CD4-positive, CD25-positive, alpha-beta regulatory T cell (primary cell): ENCODE measurements at regions not wholly inside any gene's neighbourhood (a gene's known extent, or its start where the extent isn't known, plus 50 kb on each side); places are given as distances from the start of the nearest gene placed in this dataset.

Experiments used
- ATAC-seq, 2 donors: fragments of 150-1000 bp; cut with Tn5 transposase; one replicate each; pipeline ENCODE4 v1.10.0; 2021; ENCODE audit warnings: low read depth in 2 of 2, moderate number of reproducible peaks in 2 of 2, moderate library complexity in 1 of 2
- DNase-seq, 3 donors: peaks; one replicate each; pipeline versions ENCODE4 v3.0.0 to v3.0.0-alpha.2; 2012 to 2022; ENCODE audit warnings: mixed read lengths in 1 of 3
- H3K27ac ChIP-seq: one replicate; pipeline ENCODE4 v1.7.0; 2013; ENCODE audit warnings: mild to moderate bottlenecking, low read length; ENCODE audit not compliant: insufficient read depth, poor library complexity, severe bottlenecking
- H3K27me3 ChIP-seq: one replicate; pipeline ENCODE4 v1.7.0; 2013; ENCODE audit warnings: low read length; ENCODE audit not compliant: control insufficient read depth, insufficient read depth
- H3K36me3 ChIP-seq: one replicate; pipeline ENCODE4 v1.7.0; 2013; ENCODE audit warnings: mild to moderate bottlenecking, low read length, moderate library complexity; ENCODE audit not compliant: control insufficient read depth, insufficient read depth
- H3K4me1 ChIP-seq: 2 replicates; pipeline ENCODE4 v1.7.0; 2013; ENCODE audit warnings: mild to moderate bottlenecking, low read length; ENCODE audit not compliant: insufficient read depth, control insufficient read depth, poor library complexity, severe bottlenecking
- H3K4me3 ChIP-seq: one replicate; pipeline ENCODE4 v1.7.0; 2013; ENCODE audit warnings: low read depth, mild to moderate bottlenecking, low read length, moderate library complexity
- H3K9me3 ChIP-seq, 2 experiments: 1 replicate in 1 of 2; 2 replicates in 1 of 2; pipeline ENCODE4 v1.7.0; 2013; ENCODE audit warnings: low read length in 2 of 2, mild to moderate bottlenecking in 1 of 2, moderate library complexity in 1 of 2; ENCODE audit not compliant: control insufficient read depth in 2 of 2
- H3K27ac Mint-ChIP-seq, 3 donors: one replicate each; pipeline ENCODE4 v1.8.0; 2020 to 2022; ENCODE audit warnings: mild to moderate bottlenecking in 3 of 3, mixed read lengths in 3 of 3, moderate library complexity in 2 of 3
- H3K27me3 Mint-ChIP-seq: one replicate; pipeline ENCODE4 v1.8.0; 2022; ENCODE audit warnings: mild to moderate bottlenecking, mixed read lengths
- H3K36me3 Mint-ChIP-seq: one replicate; pipeline ENCODE4 v1.8.0; 2020; ENCODE audit warnings: mixed read lengths
- H3K4me1 Mint-ChIP-seq, 4 donors: one replicate each; pipeline ENCODE4 v1.8.0; 2020 to 2022; ENCODE audit warnings: mixed read lengths in 4 of 4, mild to moderate bottlenecking in 1 of 4
- H3K4me3 Mint-ChIP-seq, 4 donors: one replicate each; pipeline ENCODE4 v1.8.0; 2020 to 2022; ENCODE audit warnings: mild to moderate bottlenecking in 4 of 4, mixed read lengths in 4 of 4, moderate library complexity in 3 of 4
- H3K9me3 Mint-ChIP-seq, 7 donors: one replicate each; pipeline ENCODE4 v1.8.0; 2020 to 2022; ENCODE audit warnings: mixed read lengths in 7 of 7, mild to moderate bottlenecking in 3 of 7, moderate library complexity in 2 of 7

- H3K4me1 ChIP-seq, result no peaks in the 10 kb centered on the region
- DNase-seq, result no peak
- Mint-ChIP-seq H3K27ac (no peak overlapping the region), H3K9me3 (peaks cover 0 to 2% (median 0%) of the 10 kb centered on the region in 7 donors), H3K36me3 (no peaks in the 10 kb centered on the region), H3K4me3 (no peak overlapping the region), H3K4me1 (no peaks in the 10 kb centered on the region), H3K27me3 (peaks cover 4% of the 10 kb centered on the region)
- H3K4me3 ChIP-seq, result no peak overlapping the region
- H3K27ac ChIP-seq, result no peak overlapping the region
- H3K36me3 ChIP-seq, result no peaks in the 10 kb centered on the region
- ATAC-seq, result no peak
- H3K9me3 ChIP-seq, result no peaks in the 10 kb centered on the region
- no peaks in the 10 kb centered on the region for H3K27me3 ChIP-seq
Observed at GRCh38 chr9:108392877-108393276, 462.9 kb downstream of the ACTL7B start.

- peaks cover 4% of the 10 kb centered on the region for H3K27me3 Mint-ChIP-seq
- H3K9me3 Mint-ChIP-seq, result peaks cover 0 to 7% (median 4%) of the 10 kb centered on the region in 7 donors
- H3K36me3 Mint-ChIP-seq, result no peaks in the 10 kb centered on the region
- no peaks in the 10 kb centered on the region for H3K4me1 Mint-ChIP-seq
- no peak overlapping the region for H3K27ac Mint-ChIP-seq
- Histone ChIP-seq H3K9me3 (no peaks in the 10 kb centered on the region), H3K27me3 (no peaks in the 10 kb centered on the region), H3K27ac (no peak overlapping the region), H3K4me1 (no peaks in the 10 kb centered on the region), H3K4me3 (no peak overlapping the region), H3K36me3 (no peaks in the 10 kb centered on the region)
- no peak overlapping the region for H3K4me3 Mint-ChIP-seq
- ATAC-seq, result no peak
- no peak for DNase-seq
Observed at GRCh38 chr9:108389056-108389455, 466.7 kb downstream of the ACTL7B start.

DNA sequence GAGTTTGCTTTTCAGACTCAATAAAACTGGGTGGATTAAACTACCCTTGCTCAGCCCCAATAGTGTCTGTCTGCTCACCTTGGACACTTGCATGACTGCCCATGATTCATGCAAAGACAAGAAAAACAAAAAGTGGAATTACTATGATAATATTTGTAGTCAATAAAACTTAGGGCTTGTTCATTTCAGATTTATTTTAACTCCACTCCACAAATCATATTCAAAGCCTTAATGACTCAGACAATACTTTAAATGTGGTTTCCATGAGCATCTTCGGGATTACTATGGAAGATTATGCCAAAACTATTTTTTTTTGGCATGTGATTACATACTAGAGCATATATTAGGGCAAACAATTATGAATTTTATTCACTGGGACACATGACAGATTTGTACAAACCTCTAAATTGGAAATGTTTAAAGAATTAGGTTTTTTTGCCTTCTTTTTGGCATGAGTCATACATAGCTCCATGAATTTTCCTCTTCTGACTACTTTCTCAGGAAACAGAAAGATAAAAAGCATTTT lies 468.9 kb downstream of the ACTL7B start:
- ATAC-seq (no peak), DNase-seq (no peak)
- Histone ChIP-seq H3K27me3 (no peaks in the 10 kb centered on the region), H3K4me1 (no peaks in the 10 kb centered on the region), H3K36me3 (no peaks in the 10 kb centered on the region), H3K27ac (no peak overlapping the region), H3K9me3 (no peaks in the 10 kb centered on the region), H3K4me3 (no peak overlapping the region)
- Mint-ChIP-seq H3K9me3 (peaks cover 0 to 7% (median 4%) of the 10 kb centered on the region in 7 donors), H3K27ac (no peak overlapping the region), H3K27me3 (peaks cover 4% of the 10 kb centered on the region), H3K4me3 (no peak overlapping the region), H3K36me3 (no peaks in the 10 kb centered on the region), H3K4me1 (no peaks in the 10 kb centered on the region)

DNA sequence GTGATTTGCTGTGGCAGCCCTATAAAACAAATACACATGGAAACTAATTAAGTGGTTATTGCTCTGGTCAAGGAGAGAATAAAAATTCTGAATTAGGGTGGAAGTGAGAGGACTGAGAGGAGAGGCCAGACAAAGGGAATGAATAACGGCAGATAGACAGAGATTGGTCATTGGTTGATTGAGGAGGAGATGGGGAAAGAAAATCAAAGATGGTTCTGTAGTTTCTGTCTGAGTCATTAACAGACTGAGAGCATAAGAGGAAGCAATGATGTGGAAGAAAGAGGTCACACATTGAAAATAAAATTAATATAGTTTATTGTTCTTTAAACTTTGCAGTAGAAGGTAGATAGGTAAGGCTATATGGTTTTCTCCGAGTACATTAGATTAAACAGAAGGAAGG lies 469.8 kb downstream of the ACTL7B start:
- no peak for DNase-seq
- H3K4me1 ChIP-seq, result no peaks in the 10 kb centered on the region
- H3K9me3 Mint-ChIP-seq, result peaks cover 2 to 12% (median 4%) of the 10 kb centered on the region in 7 donors
- no peaks in the 10 kb centered on the region for H3K27me3 ChIP-seq
- no peak overlapping the region for H3K4me3 Mint-ChIP-seq
- H3K4me1 Mint-ChIP-seq, result no peaks in the 10 kb centered on the region
- no peaks in the 10 kb centered on the region for H3K36me3 Mint-ChIP-seq
- no peak for ATAC-seq
- H3K4me3 ChIP-seq, result no peak overlapping the region
- peaks cover 4% of the 10 kb centered on the region for H3K27me3 Mint-ChIP-seq
- no peaks in the 10 kb centered on the region for H3K36me3 ChIP-seq
- no peak overlapping the region for H3K27ac ChIP-seq
- H3K27ac Mint-ChIP-seq, result no peak overlapping the region
- H3K9me3 ChIP-seq, result no peaks in the 10 kb centered on the region

- Mint-ChIP-seq H3K4me1 (no peaks in the 10 kb centered on the region), H3K9me3 (peaks cover 2 to 12% (median 4%) of the 10 kb centered on the region in 7 donors), H3K27ac (no peak overlapping the region), H3K4me3 (no peak overlapping the region), H3K36me3 (no peaks in the 10 kb centered on the region), H3K27me3 (peaks cover 7% of the 10 kb centered on the region)
- Histone ChIP-seq H3K36me3 (no peaks in the 10 kb centered on the region), H3K9me3 (no peaks in the 10 kb centered on the region), H3K4me3 (no peak overlapping the region), H3K27ac (no peak overlapping the region), H3K4me1 (no peaks in the 10 kb centered on the region), H3K27me3 (no peaks in the 10 kb centered on the region)
- ATAC-seq (no peak), DNase-seq (no peak)
Observed at GRCh38 chr9:108383796-108384195, 472.0 kb downstream of the ACTL7B start.

GRCh38 chr9:108382310-108382709 lies 473.5 kb downstream of the ACTL7B start:
- no peaks in the 10 kb centered on the region for H3K27me3 ChIP-seq
- Mint-ChIP-seq H3K27ac (no peak overlapping the region), H3K27me3 (peaks cover 4% of the 10 kb centered on the region), H3K4me3 (no peak overlapping the region), H3K36me3 (no peaks in the 10 kb centered on the region), H3K9me3 (peaks cover 2 to 12% (median 4%) of the 10 kb centered on the region in 7 donors), H3K4me1 (no peaks in the 10 kb centered on the region)
- H3K27ac ChIP-seq, result no peak overlapping the region
- H3K4me1 ChIP-seq, result no peaks in the 10 kb centered on the region
- no peak overlapping the region for H3K4me3 ChIP-seq
- no peaks in the 10 kb centered on the region for H3K36me3 ChIP-seq
- no peaks in the 10 kb centered on the region for H3K9me3 ChIP-seq
- DNase-seq (no peak), ATAC-seq (no peak)

GRCh38 chr9:108377881-108378280 lies 477.9 kb downstream of the ACTL7B start:
- H3K27ac Mint-ChIP-seq, result no peak overlapping the region
- H3K27me3 Mint-ChIP-seq, result peaks cover 4% of the 10 kb centered on the region
- Histone ChIP-seq H3K4me1 (no peaks in the 10 kb centered on the region), H3K36me3 (no peaks in the 10 kb centered on the region), H3K27me3 (no peaks in the 10 kb centered on the region), H3K27ac (no peak overlapping the region), H3K4me3 (no peak overlapping the region), H3K9me3 (no peaks in the 10 kb centered on the region)
- no peaks in the 10 kb centered on the region for H3K4me1 Mint-ChIP-seq
- H3K36me3 Mint-ChIP-seq, result no peaks in the 10 kb centered on the region
- H3K9me3 Mint-ChIP-seq, result peaks cover 0 to 7% (median 2%) of the 10 kb centered on the region in 7 donors
- no peak for DNase-seq
- no peak overlapping the region for H3K4me3 Mint-ChIP-seq
- no peak for ATAC-seq

GRCh38 chr9:108377382-108377781 lies 478.4 kb downstream of the ACTL7B start:
- DNase-seq, result no peak
- Mint-ChIP-seq H3K4me1 (no peaks in the 10 kb centered on the region), H3K9me3 (peaks cover 0 to 7% (median 2%) of the 10 kb centered on the region in 7 donors), H3K27ac (no peak overlapping the region), H3K4me3 (no peak overlapping the region), H3K36me3 (no peaks in the 10 kb centered on the region), H3K27me3 (peaks cover 4% of the 10 kb centered on the region)
- no peak for ATAC-seq
- Histone ChIP-seq H3K4me3 (no peak overlapping the region), H3K9me3 (no peaks in the 10 kb centered on the region), H3K27ac (no peak overlapping the region), H3K36me3 (no peaks in the 10 kb centered on the region), H3K4me1 (no peaks in the 10 kb centered on the region), H3K27me3 (no peaks in the 10 kb centered on the region)
